KMS-11 (cell line): ENCODE measurements at regions not wholly inside any gene's neighbourhood (a gene's known extent, or its start where the extent isn't known, plus 50 kb on each side); places are given as distances from the start of the nearest gene placed in this dataset.
"Not testable (repeated sequence)": the region's sequence is repeated elsewhere in the genome, so short reads cannot be mapped to it uniquely, and the experiment has no call there.

ENCODE experiments used
- H2AFZ ChIP-seq: fragments of 200-600 bp; sonication (generic); 2 replicates; pipeline ENCODE4 v1.6.1; 2016; ENCODE audit warnings: antibody characterized with exemption, mixed run types, low read depth
- H3K27ac ChIP-seq: fragments of 200-600 bp; sonication (generic); 2 replicates; pipeline ENCODE4 v1.6.1; 2016; ENCODE audit warnings: mild to moderate bottlenecking, mixed run types
- H3K27me3 ChIP-seq: fragments of 200-600 bp; sonication (generic); 2 replicates; pipeline ENCODE4 v1.6.1; 2017; ENCODE audit warnings: mild to moderate bottlenecking, low read depth, mixed run types, moderate library complexity; ENCODE audit not compliant: insufficient read depth
- H3K36me3 ChIP-seq: fragments of 200-600 bp; sonication (generic); 2 replicates; pipeline ENCODE4 v1.6.1; 2017; ENCODE audit warnings: mild to moderate bottlenecking, mixed run types; ENCODE audit not compliant: insufficient read depth
- H3K4me1 ChIP-seq: fragments of 200-600 bp; sonication (generic); 2 replicates; pipeline ENCODE4 v1.6.1; 2016; ENCODE audit warnings: mild to moderate bottlenecking, low read depth, mixed run types; ENCODE audit not compliant: poor library complexity, severe bottlenecking
- H3K4me2 ChIP-seq: fragments of 200-600 bp; sonication (generic); 2 replicates; pipeline ENCODE4 v1.7.0; 2016; ENCODE audit warnings: mild to moderate bottlenecking, mixed run types
- H3K4me3 ChIP-seq: fragments of 200-600 bp; sonication (generic); IDR thresholded peaks from 2 replicates; pipeline ENCODE4 v1.6.1; 2017; ENCODE audit warnings: low read depth, low read length, mixed read lengths; ENCODE audit not compliant: insufficient read depth
- H3K79me2 ChIP-seq: fragments of 200-600 bp; sonication (generic); 2 replicates; pipeline ENCODE4 v1.6.1; 2016; ENCODE audit warnings: low read depth, mixed run types; ENCODE audit not compliant: insufficient read depth
- H3K9ac ChIP-seq: fragments of 200-600 bp; sonication (generic); 2 replicates; pipeline ENCODE4 v1.6.1; 2016; ENCODE audit warnings: mild to moderate bottlenecking, mixed run types
- H4K20me1 ChIP-seq: fragments of 200-600 bp; sonication (generic); 2 replicates; pipeline ENCODE4 v1.6.1; 2016; ENCODE audit warnings: mild to moderate bottlenecking, mixed run types; ENCODE audit not compliant: insufficient read depth
- TF ChIP-seq, protein P1 (sequence below): fragments of 200-600 bp; sonication (generic); conservative IDR thresholded peaks from 2 replicates; pipeline ENCODE4 v1.6.1; 2017; ENCODE audit warnings: low read depth, mild to moderate bottlenecking, antibody characterized with exemption, low read length, moderate library complexity, mixed read lengths

DNA sequence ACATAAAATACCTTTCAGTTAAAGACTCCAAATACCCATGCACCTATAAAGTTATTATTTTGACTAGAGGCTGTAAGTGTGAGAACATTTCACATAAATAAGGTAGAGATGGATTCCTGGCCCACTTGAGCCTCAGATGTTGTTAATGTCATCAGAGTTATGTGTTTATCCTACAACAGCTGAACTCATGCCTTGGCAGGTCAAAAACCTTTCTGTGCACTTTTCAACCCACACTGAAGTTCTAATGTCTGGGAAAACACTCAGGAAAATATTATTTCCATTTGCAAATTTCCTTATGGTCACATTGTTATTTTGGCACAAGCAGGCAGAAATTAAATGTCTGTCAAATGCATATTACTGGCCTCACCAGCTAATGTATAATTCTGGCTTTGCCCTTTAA lies 209.2 kb downstream of the LNPK start:
- H3K4me3 ChIP-seq = no peak overlapping the region
- H2AFZ ChIP-seq = no peak overlapping the region
- H3K4me1 ChIP-seq = no peaks in the 10 kb centered on the region
- no peak overlapping the region for H3K27ac ChIP-seq
- H3K79me2 ChIP-seq = no peaks in the 10 kb centered on the region
- no peaks in the 10 kb centered on the region for H3K27me3 ChIP-seq
- no peak overlapping the region for H3K4me2 ChIP-seq
- TF ChIP-seq, protein P1, sequence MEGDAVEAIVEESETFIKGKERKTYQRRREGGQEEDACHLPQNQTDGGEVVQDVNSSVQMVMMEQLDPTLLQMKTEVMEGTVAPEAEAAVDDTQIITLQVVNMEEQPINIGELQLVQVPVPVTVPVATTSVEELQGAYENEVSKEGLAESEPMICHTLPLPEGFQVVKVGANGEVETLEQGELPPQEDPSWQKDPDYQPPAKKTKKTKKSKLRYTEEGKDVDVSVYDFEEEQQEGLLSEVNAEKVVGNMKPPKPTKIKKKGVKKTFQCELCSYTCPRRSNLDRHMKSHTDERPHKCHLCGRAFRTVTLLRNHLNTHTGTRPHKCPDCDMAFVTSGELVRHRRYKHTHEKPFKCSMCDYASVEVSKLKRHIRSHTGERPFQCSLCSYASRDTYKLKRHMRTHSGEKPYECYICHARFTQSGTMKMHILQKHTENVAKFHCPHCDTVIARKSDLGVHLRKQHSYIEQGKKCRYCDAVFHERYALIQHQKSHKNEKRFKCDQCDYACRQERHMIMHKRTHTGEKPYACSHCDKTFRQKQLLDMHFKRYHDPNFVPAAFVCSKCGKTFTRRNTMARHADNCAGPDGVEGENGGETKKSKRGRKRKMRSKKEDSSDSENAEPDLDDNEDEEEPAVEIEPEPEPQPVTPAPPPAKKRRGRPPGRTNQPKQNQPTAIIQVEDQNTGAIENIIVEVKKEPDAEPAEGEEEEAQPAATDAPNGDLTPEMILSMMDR = no peak
- H3K9ac ChIP-seq = no peak overlapping the region
- no peaks in the 10 kb centered on the region for H4K20me1 ChIP-seq
- no peaks in the 10 kb centered on the region for H3K36me3 ChIP-seq

DNA sequence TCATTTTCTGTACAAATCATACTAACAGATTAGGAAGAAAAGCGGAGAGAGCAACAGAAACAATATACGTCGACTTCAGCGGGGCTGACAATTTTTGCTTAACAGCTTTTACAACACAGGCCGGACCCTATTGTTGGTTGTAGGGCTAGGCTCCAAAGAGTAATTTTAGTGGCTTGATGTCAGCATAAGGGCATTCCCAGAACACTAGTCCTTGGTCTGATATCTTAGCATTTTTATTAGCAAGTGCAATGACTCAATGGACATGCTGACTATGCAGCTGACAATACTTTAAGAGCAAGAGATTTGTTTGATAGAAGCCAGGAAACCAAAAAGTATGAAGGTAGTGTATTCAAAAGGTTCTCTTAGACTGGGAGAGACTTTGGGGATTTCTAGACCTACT lies 209.9 kb downstream of the LNPK start:
- Histone ChIP-seq H3K4me2 (no peak overlapping the region), H3K9ac (no peak overlapping the region), H3K27ac (no peak overlapping the region), H4K20me1 (no peaks in the 10 kb centered on the region), H2AFZ (no peak overlapping the region), H3K4me3 (no peak overlapping the region), H3K79me2 (no peaks in the 10 kb centered on the region), H3K4me1 (no peaks in the 10 kb centered on the region), H3K27me3 (no peaks in the 10 kb centered on the region), H3K36me3 (no peaks in the 10 kb centered on the region)
- TF ChIP-seq, protein P1 = no peak

DNA sequence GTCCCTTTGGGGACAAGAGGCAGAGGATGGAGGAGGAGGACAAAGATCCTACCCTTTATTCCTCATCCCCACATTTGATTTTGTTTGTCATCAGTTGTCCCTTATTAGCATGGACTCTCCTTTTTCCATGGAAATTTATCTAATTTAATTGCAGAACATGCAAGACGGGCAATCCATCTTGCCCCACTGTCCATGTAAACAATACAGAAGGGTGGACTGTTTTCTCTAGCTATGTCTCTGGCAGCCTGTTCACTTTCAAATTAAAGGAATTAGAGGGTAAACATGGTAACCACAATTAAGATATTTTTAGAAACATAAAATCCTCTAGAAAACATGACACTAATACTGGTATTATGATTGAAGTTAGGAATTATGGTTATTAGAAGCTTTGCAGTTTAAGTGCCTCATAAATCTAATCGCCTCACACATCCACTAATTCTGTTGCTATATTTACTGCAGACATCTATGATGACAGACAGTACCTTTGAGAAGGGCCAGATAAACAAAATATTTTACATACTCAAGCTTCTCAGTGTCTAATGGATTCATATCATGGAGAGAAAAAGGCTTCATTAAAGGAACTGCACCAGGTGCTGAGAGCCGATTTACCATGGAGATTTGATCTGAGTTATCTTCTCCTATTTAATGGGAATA lies 215.5 kb downstream of the LNPK start:
- no peak overlapping the region for H2AFZ ChIP-seq
- H3K4me1 ChIP-seq = no peaks in the 10 kb centered on the region
- no peaks in the 10 kb centered on the region for H3K27me3 ChIP-seq
- no peak overlapping the region for H3K4me2 ChIP-seq
- H3K9ac ChIP-seq = no peak overlapping the region
- H4K20me1 ChIP-seq = no peaks in the 10 kb centered on the region
- H3K79me2 ChIP-seq = no peaks in the 10 kb centered on the region
- H3K4me3 ChIP-seq = no peak overlapping the region
- H3K36me3 ChIP-seq = no peaks in the 10 kb centered on the region
- TF ChIP-seq, protein P1 = no peak
- no peak overlapping the region for H3K27ac ChIP-seq

DNA sequence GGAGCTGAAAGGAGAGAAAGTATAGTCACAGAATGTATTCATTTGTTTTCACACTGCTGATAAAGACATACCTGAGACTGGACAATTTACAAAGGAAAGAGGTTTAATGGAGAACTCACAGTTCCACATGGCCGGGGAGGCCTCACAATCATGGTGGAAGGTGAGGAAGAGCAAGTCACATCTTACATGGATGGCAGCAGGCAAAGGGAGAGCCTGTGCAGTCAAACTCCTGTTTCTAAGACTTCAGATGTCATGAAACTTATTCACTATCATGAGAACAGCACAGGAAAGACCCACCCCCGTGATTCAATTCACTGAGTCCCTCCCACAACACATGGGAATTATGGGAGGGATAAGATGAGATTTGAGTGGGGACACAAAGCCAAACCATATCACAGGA lies 224.7 kb downstream of the LNPK start:
- H3K4me3 ChIP-seq, H3K4me2 ChIP-seq, H3K27me3 ChIP-seq, H4K20me1 ChIP-seq, H3K36me3 ChIP-seq, H2AFZ ChIP-seq, H3K27ac ChIP-seq, H3K79me2 ChIP-seq, H3K9ac ChIP-seq, H3K4me1 ChIP-seq: not testable (repeated sequence)

DNA sequence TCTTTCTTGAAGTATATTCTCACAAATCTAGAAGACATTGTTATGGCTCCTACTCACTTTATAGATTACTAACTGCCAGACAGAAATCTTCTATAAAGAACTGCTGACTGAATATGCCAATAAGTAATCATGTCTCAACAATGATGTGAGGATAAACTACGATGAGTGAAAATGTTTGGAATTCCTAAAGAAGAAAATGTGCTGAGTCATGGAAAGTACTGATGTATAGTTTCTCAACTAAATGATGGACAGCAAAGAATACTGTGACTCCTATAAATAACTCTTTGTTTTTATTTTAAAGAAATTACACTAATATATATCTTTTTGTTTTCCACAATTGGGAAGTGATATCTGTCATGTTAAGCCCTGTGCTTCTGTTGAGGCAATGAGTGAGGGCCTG lies 232.9 kb downstream of the LNPK start:
- Histone ChIP-seq H2AFZ (no peak overlapping the region), H3K79me2 (no peaks in the 10 kb centered on the region), H3K4me1 (no peaks in the 10 kb centered on the region), H3K4me2 (no peak overlapping the region), H3K36me3 (no peaks in the 10 kb centered on the region), H3K4me3 (no peak overlapping the region), H4K20me1 (no peaks in the 10 kb centered on the region), H3K27ac (no peak overlapping the region), H3K9ac (no peak overlapping the region), H3K27me3 (no peaks in the 10 kb centered on the region)
- TF ChIP-seq, protein P1 = no peak
